Heart right ventricle (tissue), 16 donors: ENCODE measurements at regions not wholly inside any gene's neighbourhood (a gene's known extent, or its start where the extent isn't known, plus 50 kb on each side); places are given as distances from the start of the nearest gene placed in this dataset.

Experiments
- ATAC-seq, 8 donors: fragments of 200-7000 bp; cut with Tn5 transposase; one replicate each; pipeline ENCODE4 v1.9.1; 2020; ENCODE audit warnings: mild to moderate bottlenecking in 8 of 8, moderate library complexity in 8 of 8, moderate number of reproducible peaks in 1 of 8
- DNase-seq, 2 donors: peaks; one replicate each; pipeline ENCODE4 v3.0.0-alpha.2; 2020
- H3K27ac ChIP-seq, 10 donors: fragments of 200-600 bp; sonication (generic) in 2 of 10; one replicate each; pipeline versions ENCODE4 v1.5.0 to v1.8.0; 2020 to 2022; ENCODE audit warnings: mild to moderate bottlenecking in 3 of 10
- H3K27me3 ChIP-seq, 7 donors: fragments of 200-600 bp; one replicate each; pipeline ENCODE4 v1.8.0; 2021 to 2022; ENCODE audit warnings: mild to moderate bottlenecking in 2 of 7
- H3K36me3 ChIP-seq, 9 donors: fragments of 200-600 bp; sonication (generic) in 1 of 9; one replicate each; pipeline versions ENCODE4 v1.5.0 to v1.8.0; 2020 to 2022; ENCODE audit warnings: mild to moderate bottlenecking in 2 of 9
- H3K4me1 ChIP-seq, 9 donors: fragments of 200-600 bp; sonication (generic) in 1 of 9; one replicate each; pipeline versions ENCODE4 v1.5.0 to v1.8.0; 2020 to 2022; ENCODE audit warnings: mild to moderate bottlenecking in 4 of 9
- H3K4me3 ChIP-seq, 10 donors: fragments of 200-600 bp; sonication (generic) in 2 of 10; one replicate each; pipeline versions ENCODE4 v1.5.0 to v1.8.0; 2020 to 2022; ENCODE audit warnings: mild to moderate bottlenecking in 7 of 10, moderate library complexity in 2 of 10
- H3K9me3 ChIP-seq, 11 donors: fragments of 200-600 bp in 10 of 11; sonication (generic) in 2 of 11; one replicate each; pipeline versions ENCODE4 v1.5.0 to v1.8.0; 2013 to 2022; ENCODE audit warnings: mild to moderate bottlenecking in 2 of 11, control low read depth in 1 of 11, moderate library complexity in 1 of 11
- CTCF ChIP-seq, 9 donors: fragments of 200-600 bp; sonication (generic) in 2 of 9; IDR thresholded peaks; one replicate each; pipeline versions ENCODE4 v1.5.0 to v1.8.0; 2021 to 2022; ENCODE audit warnings: antibody characterized with exemption in 9 of 9, mild to moderate bottlenecking in 5 of 9, moderate library complexity in 1 of 9
- WGBS, 2 donors: extraction: QIAGEN DNeasy Blood & Tissue Kit; methylation state at CpG; one replicate each; pipeline ENCODE4 v1.1.7; 2013; ENCODE audit warnings: inconsistent platforms in 1 of 2; 5-methylcytosine and 5-hydroxymethylcytosine counted together
- intact Hi-C, 10 donors: fragments of 100-400 bp; cut with DNase I; formaldehyde crosslinking; loops; one replicate each; pipeline versions ENCODE4 v1.11.1 to v1.14.2; 2022
- donor health status: Arrhythmogenic right ventricular cardiomyopathy.
- donor health status: ischemic (EF 13 %, LVEDD 7.1; RV severe dilation, severe dysfunction).
- donor health status: healthy with polysubstance abuse.
- donor health status: DM: no; HTN: yes; CAD: no.
- donor health status: DM: no; HTN: no; CAD: no.
- donor health status: ischemic (EF 25% LVEDD 6.9; RV normal size, moderate dysfunction).
- donor health status: ischemic (EF 25% LVEDD 5.7; RV mildly dilated, moderate dysfunction).
- donor health status: healthy.
- donor health status: DM: yes; HTN: yes; CAD: no.
- donor health status: Ischemic cardiomyopathy.
- donor health status: ischemic (EF 35%, LVEDD 5.7; RV mildly dilated, moderate dysfunction).
- donor health status: nonischemic (EF 11% LVEDD 7.7; RV severe dilation, severe dysfunction).
- donor health status: DM: yes; HTN: yes; CAD: no.
- donor health status: PGD.
- donor health status: ischemic (EF 29% LVEDD 5.4; RV normal size, mild dysfunction).
- donor health status: nonischemic (EF 23%, LVEDD 6.1; RV moderate dilation, normal function).

- Histone ChIP-seq H3K27me3 (no peaks in the 10 kb centered on the region), H3K36me3 (no peaks in the 10 kb centered on the region), H3K4me1 (peaks cover 6 to 40% (median 31%) of the 10 kb centered on the region in 9 donors), H3K27ac (peak overlapping the region in 7 of 10 donors; percentile 84 to 92 (median 91)), H3K9me3 (no peaks in the 10 kb centered on the region), H3K4me3 (no peak overlapping the region)
- ATAC-seq (no peak), DNase-seq (no peak)
- intact Hi-C loops: loop anchor here in 4 of 10 donors (5.0 to 10.0 kb wide), 4 partner anchors 98 to 348 kb away; partner anchors contain the start of genes ZNF438 (in 2 of the 4) and ZEB1 (in 1 of the 4)
- 91 to 93% methylated on average over 6 of the region's 6 CpGs for WGBS, 2 donors
- TF ChIP-seq CTCF (IDR thresholded peaks at IDR 0.05): no peak
These were observed 101.1 kb upstream of the ZNF438 start for GRCh38 chr10:31132681-31133244.

GRCh38 chr10:31133251-31133791, 101.7 kb upstream of the ZNF438 start:
- DNase-seq (no peak), ATAC-seq (no peak)
- Histone ChIP-seq H3K27me3 (no peaks in the 10 kb centered on the region), H3K27ac (peak overlapping the region; percentile 65 to 93 (median 90)), H3K4me1 (peaks cover 6 to 40% (median 31%) of the 10 kb centered on the region in 9 donors), H3K4me3 (peak overlapping the region in 9 of 10 donors; percentile 32 to 58 (median 51)), H3K36me3 (no peaks in the 10 kb centered on the region), H3K9me3 (no peaks in the 10 kb centered on the region)
- intact Hi-C loops: loop anchor here in 4 of 10 donors (5.0 to 10.0 kb wide), 4 partner anchors 99 to 349 kb away; partner anchors contain the start of genes ZNF438 (in 2 of the 4) and ZEB1 (in 1 of the 4)
- no peak for TF ChIP-seq CTCF (IDR thresholded peaks at IDR 0.05)
- 35 to 38% methylated on average over 17 of the region's 17 CpGs for WGBS, 2 donors

GRCh38 chr10:31133792-31134310, 102.2 kb upstream of the ZNF438 start:
- TF ChIP-seq CTCF (IDR thresholded peaks at IDR 0.05): no peak
- Histone ChIP-seq H3K27ac (peak overlapping the region; percentile 65 to 93 (median 90)), H3K27me3 (no peaks in the 10 kb centered on the region), H3K4me3 (peak overlapping the region; percentile 11 to 58 (median 51)), H3K4me1 (peaks cover 6 to 37% (median 28%) of the 10 kb centered on the region in 9 donors), H3K9me3 (no peaks in the 10 kb centered on the region), H3K36me3 (no peaks in the 10 kb centered on the region)
- WGBS, 2 donors: 0 to 1% methylated on average over 37 of the region's 37 CpGs
- peak; percentile 89 to 90 for DNase-seq
- peak; percentile 91 to 96 (median 94) for ATAC-seq
- intact Hi-C loops: loop anchor here in 4 of 10 donors (5.0 to 10.0 kb wide), 4 partner anchors 99 to 349 kb away; partner anchors contain the start of genes ZNF438 (in 2 of the 4) and ZEB1 (in 1 of the 4)

- intact Hi-C loops: loop anchor here in 4 of 10 donors (5.0 to 10.0 kb wide), 4 partner anchors 100 to 350 kb away; partner anchors contain the start of genes ZNF438 (in 2 of the 4) and ZEB1 (in 1 of the 4)
- DNase-seq (peak in 1 of 2 donors; percentile 72), ATAC-seq (peak; percentile 53 to 74 (median 62))
- TF ChIP-seq CTCF (IDR thresholded peaks at IDR 0.05): no peak
- H3K36me3 ChIP-seq: no peaks in the 10 kb centered on the region
- H3K4me3 ChIP-seq: peak overlapping the region; percentile 11 to 58 (median 51)
- H3K27ac ChIP-seq: peak overlapping the region; percentile 65 to 93 (median 90)
- no peaks in the 10 kb centered on the region for H3K27me3 ChIP-seq
- no peaks in the 10 kb centered on the region for H3K9me3 ChIP-seq
- WGBS, 2 donors: 18 to 19% methylated on average over 24 of the region's 24 CpGs
- peaks cover 6 to 37% (median 25%) of the 10 kb centered on the region in 9 donors for H3K4me1 ChIP-seq
These were observed 102.8 kb upstream of the ZNF438 start for GRCh38 chr10:31134311-31134952.
